DMS153 treated with DMSO at 0.1 percent for 48 hours (cell line): ENCODE measurements at regions not wholly inside any gene's neighbourhood (a gene's known extent, or its start where the extent isn't known, plus 50 kb on each side); places are given as distances from the start of the nearest gene placed in this dataset.
"Not testable (repeated sequence)": the region's sequence is repeated elsewhere in the genome, so short reads cannot be mapped to it uniquely, and the experiment has no call there.

Experiments
- DNase-seq: peaks from one replicate; lab custom pipeline; 2025; ENCODE audit not compliant: unreplicated experiment; lab: John Stamatoyannopoulos, UW

DNA sequence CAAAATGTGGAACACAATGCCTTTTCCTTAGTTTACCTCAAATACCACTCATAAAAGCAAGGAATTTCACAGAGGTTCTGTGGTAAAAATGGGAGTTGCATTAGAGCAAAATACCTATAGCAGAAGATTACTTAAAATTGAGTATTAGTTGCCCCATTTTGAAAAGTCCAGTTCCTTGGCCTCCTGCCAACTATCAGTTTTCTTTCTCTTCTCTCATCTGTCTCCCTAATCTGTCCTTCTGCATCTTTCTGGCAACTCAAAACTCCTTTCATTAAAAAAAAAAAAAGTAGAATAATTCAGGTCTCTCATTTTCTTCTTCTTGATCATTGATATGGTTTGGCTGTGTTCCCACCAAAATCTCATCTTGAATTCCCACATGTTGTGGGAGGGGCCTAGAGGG lies 127.3 kb downstream of the ATP23 start:
- DNase-seq, result no peak

- no peak for DNase-seq
Measured at GRCh38 chr12:58069268-58069963, 128.0 kb downstream of the ATP23 start.

DNA sequence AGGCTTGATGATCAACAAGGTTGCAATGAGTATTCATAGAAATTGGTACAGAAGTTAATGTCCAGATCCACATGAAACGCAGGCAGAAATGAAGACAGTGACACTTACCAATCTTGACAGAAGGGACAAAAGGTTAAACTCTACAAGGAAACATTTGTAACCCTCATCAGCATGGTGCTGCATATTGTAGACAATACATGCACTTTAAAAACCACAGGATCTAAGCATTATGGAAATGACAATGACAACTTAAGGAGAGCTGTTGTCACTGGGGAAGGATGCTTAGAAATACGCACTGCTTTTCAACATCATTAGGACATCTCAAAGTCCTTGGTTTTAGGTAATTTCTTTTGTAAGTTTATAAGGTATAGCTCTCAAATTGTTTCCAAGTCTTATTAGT lies 130.6 kb downstream of the ATP23 start:
- DNase-seq, result no peak

- DNase-seq, result no peak
Measured at GRCh38 chr12:58074259-58074658, 132.9 kb downstream of the ATP23 start.

GRCh38 chr12:58079806-58080205 lies 138.4 kb downstream of the ATP23 start:
- no peak for DNase-seq

- peak; percentile 5 for DNase-seq
Measured at GRCh38 chr12:58081488-58081887, 140.1 kb downstream of the ATP23 start.

DNA sequence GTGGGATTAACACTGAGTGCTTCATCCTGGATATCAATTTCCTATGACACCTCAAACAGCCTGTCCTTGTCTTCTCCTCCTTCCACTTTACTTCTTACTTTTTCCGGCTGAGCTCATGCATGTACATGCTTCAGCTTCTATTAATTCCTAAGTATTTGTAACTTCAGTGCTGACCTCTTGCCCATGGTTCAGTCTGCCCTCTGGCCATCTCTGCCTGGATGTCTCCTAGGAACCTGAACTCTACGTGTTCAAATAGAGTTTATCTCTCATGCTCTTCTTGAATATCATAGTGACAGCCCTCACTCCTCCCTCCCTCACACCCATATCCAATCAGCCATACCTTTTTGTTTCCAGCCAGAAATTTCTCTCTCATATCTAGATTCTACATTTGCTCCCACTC lies 141.6 kb downstream of the ATP23 start:
- no peak for DNase-seq

GRCh38 chr12:58086006-58086405 lies 144.6 kb downstream of the ATP23 start:
- DNase-seq, result no peak

- no peak for DNase-seq
Measured at GRCh38 chr12:58086930-58087329, 145.6 kb downstream of the ATP23 start.

DNA sequence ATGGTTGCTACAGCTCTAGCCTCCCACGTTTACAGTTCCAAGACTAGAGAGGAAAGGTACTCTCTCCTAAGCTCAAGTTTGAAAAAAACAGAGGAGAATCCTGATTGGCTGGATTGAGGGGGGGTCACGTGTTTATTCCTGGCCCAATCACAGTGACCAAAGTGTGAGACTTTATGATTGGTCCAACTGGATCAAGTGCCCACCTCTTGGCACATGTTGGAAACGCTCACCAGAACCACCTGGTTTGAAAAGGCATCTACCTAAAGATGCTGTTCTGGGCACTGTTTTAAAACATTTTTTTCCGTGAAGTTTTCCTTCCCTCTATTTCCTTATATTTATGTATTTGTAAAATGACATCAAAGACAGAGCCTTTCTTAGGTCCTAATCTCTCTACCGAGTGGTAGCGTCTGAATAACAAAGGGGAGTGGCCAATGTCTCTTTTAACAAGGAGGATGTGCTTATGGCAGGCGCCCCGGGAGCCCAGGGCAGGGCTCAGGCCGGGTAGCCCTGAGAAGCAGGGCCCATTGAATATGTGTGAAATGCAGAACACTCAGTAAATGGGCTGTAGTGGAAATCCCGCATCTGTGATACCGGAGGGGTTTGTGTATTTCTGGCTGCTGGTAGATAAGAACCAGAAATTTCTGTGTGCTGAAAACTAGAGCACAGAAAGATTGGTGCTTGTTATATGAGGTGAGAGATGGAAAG lies 146.2 kb downstream of the ATP23 start:
- DNase-seq, result no peak

- no peak for DNase-seq
Measured at GRCh38 chr12:58089588-58089987, 148.2 kb downstream of the ATP23 start.

- DNase-seq, result no peak
Measured at GRCh38 chr12:58090685-58091084, 149.3 kb downstream of the ATP23 start.

DNA sequence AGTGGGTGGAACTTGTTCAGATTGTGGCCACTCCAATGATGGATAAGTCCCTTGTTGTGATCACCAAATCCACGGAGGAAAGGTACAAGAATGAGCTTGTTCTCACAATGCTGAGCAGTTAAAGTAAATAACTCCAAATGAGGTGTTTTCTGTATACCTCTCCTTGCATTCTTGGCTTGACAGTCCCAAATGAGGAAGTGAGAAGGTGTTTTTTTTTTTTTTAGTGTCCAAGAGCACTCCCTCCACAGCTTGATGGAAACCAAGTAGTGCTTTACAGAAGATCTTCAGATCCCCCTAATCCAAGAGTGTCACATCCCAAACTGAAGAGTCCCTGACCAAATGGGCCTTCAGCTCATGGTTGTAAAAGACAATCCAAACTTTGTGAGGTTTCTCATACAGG lies 153.6 kb downstream of the ATP23 start:
- no peak for DNase-seq

GRCh38 chr12:58097741-58098140 lies 156.4 kb downstream of the ATP23 start:
- no peak for DNase-seq

DNA sequence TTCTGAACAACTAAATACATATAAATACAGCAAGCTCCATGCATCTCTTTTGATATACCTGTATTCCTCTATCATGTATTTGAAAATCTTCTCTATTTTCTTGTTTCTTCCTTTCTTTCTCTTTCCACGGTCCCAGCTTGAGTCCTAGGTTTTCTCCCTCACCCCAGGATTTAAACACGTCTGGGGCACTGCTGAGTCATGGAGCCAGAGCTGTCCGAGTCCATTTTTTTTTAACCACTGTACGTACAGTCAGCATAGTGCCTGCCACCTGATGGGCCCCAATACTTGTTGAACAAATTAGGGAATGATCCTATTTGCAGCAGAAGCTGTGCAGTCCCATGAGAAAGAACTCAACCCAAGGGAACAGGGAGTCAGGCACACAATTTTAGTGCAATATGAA lies 158.1 kb downstream of the ATP23 start:
- DNase-seq, result no peak

GRCh38 chr12:58104351-58104755 lies 163.0 kb downstream of the ATP23 start:
- no peak for DNase-seq

- DNase-seq, result no peak
Measured at GRCh38 chr12:58105225-58106119, 164.1 kb downstream of the ATP23 start.

GRCh38 chr12:58106195-58106594 lies 164.8 kb downstream of the ATP23 start:
- no peak for DNase-seq

DNA sequence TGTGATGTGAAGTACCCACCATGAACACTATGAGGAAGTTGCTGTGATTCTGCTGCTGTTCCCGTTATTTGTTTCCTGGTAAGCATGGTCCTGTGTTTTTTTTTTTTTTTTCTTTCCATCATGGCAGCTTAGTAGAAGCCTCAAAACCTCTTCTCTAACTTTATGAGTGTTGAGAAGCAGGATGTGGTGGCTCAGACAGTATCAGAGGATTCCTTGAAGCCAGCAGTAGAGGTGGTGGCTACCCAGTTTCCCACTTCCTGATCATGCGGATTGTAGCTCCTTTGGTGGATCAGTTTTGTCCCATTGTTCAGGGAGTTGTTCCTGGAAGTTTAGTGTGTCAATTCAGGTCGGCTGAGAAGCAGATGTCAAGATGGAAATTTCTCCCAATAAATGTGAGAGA lies 175.8 kb downstream of the ATP23 start:
- no peak for DNase-seq

- DNase-seq, result no peak
Measured at GRCh38 chr12:58117667-58118066, 176.3 kb downstream of the ATP23 start.

- not testable (repeated sequence) for DNase-seq
Measured at GRCh38 chr12:58125761-58126160, 184.4 kb downstream of the ATP23 start.
